ENCODE measurements at regions not wholly inside any gene's neighbourhood (a gene's known extent, or its start where the extent isn't known, plus 50 kb on each side); places are given as distances from the start of the nearest gene placed in this dataset.

- no peak overlapping the region for H3K27ac Mint-ChIP-seq
- H3K9me3 Mint-ChIP-seq = peaks cover 7% of the 10 kb centered on the region
- no peaks in the 10 kb centered on the region for H3K36me3 Mint-ChIP-seq (ENCODE audit: low read depth)
- H3K27me3 Mint-ChIP-seq (ENCODE audit: low read depth) = no peaks in the 10 kb centered on the region
- H3K4me3 Mint-ChIP-seq = no peak overlapping the region
- TF ChIP-seq CTCF (IDR thresholded peaks at IDR 0.05; ENCODE audit: unreplicated experiment in 3 of 3) = no peak
- H3K4me1 Mint-ChIP-seq = peaks cover 3% of the 10 kb centered on the region
These were observed 755.7 kb upstream of the GRM7 start for GRCh38 chr3:6105187-6105586.

GRCh38 chr3:6108957-6109356 lies 752.0 kb upstream of the GRM7 start:
- H3K27me3 Mint-ChIP-seq (ENCODE audit: low read depth) = no peaks in the 10 kb centered on the region

GRCh38 chr3:6110451-6110850 lies 750.5 kb upstream of the GRM7 start:
- H3K27me3 Mint-ChIP-seq (ENCODE audit: low read depth) = no peaks in the 10 kb centered on the region
- no peaks in the 10 kb centered on the region for H3K9me3 Mint-ChIP-seq
- no peak overlapping the region for H3K27ac Mint-ChIP-seq

More at GRCh38 chr3:6108957-6109356, 752.0 kb upstream of the GRM7 start:
- H3K4me1 Mint-ChIP-seq = no peaks in the 10 kb centered on the region
- no peaks in the 10 kb centered on the region for H3K36me3 Mint-ChIP-seq (ENCODE audit: low read depth)
- TF ChIP-seq CTCF (IDR thresholded peaks at IDR 0.05; ENCODE audit: unreplicated experiment in 3 of 3) = no peak
- no peak overlapping the region for H3K27ac Mint-ChIP-seq
- H3K4me3 Mint-ChIP-seq = no peak overlapping the region
- H3K9me3 Mint-ChIP-seq = no peaks in the 10 kb centered on the region

GRCh38 chr3:6112546-6112945 lies 748.4 kb upstream of the GRM7 start:
- no peak overlapping the region for H3K27ac Mint-ChIP-seq
- no peaks in the 10 kb centered on the region for H3K9me3 Mint-ChIP-seq
- H3K27me3 Mint-ChIP-seq (ENCODE audit: low read depth) = no peaks in the 10 kb centered on the region
- no peak overlapping the region for H3K4me3 Mint-ChIP-seq
- no peak for TF ChIP-seq CTCF (IDR thresholded peaks at IDR 0.05; ENCODE audit: unreplicated experiment in 3 of 3)
- no peaks in the 10 kb centered on the region for H3K4me1 Mint-ChIP-seq
- no peaks in the 10 kb centered on the region for H3K36me3 Mint-ChIP-seq (ENCODE audit: low read depth)

More at GRCh38 chr3:6110451-6110850, 750.5 kb upstream of the GRM7 start:
- no peak for TF ChIP-seq CTCF (IDR thresholded peaks at IDR 0.05; ENCODE audit: unreplicated experiment in 3 of 3)
- no peaks in the 10 kb centered on the region for H3K4me1 Mint-ChIP-seq
- no peak overlapping the region for H3K4me3 Mint-ChIP-seq
- H3K36me3 Mint-ChIP-seq (ENCODE audit: low read depth) = no peaks in the 10 kb centered on the region

- Mint-ChIP-seq H3K36me3 (ENCODE audit: low read depth) (no peaks in the 10 kb centered on the region), H3K27ac (no peak overlapping the region), H3K4me1 (no peaks in the 10 kb centered on the region), H3K4me3 (no peak overlapping the region), H3K27me3 (ENCODE audit: low read depth) (no peaks in the 10 kb centered on the region), H3K9me3 (no peaks in the 10 kb centered on the region)
- TF ChIP-seq CTCF (IDR thresholded peaks at IDR 0.05; ENCODE audit: unreplicated experiment in 3 of 3) = no peak
These were observed 747.6 kb upstream of the GRM7 start for GRCh38 chr3:6113338-6113737.

GRCh38 chr3:6119367-6119766 lies 741.5 kb upstream of the GRM7 start:
- Mint-ChIP-seq H3K4me3 (no peak overlapping the region), H3K36me3 (ENCODE audit: low read depth) (no peaks in the 10 kb centered on the region), H3K27me3 (ENCODE audit: low read depth) (no peaks in the 10 kb centered on the region), H3K9me3 (no peaks in the 10 kb centered on the region), H3K4me1 (no peaks in the 10 kb centered on the region), H3K27ac (no peak overlapping the region)
- no peak for TF ChIP-seq CTCF (IDR thresholded peaks at IDR 0.05; ENCODE audit: unreplicated experiment in 3 of 3)
